AG04450 (cell line): ENCODE measurements at regions not wholly inside any gene's neighbourhood (a gene's known extent, or its start where the extent isn't known, plus 50 kb on each side); places are given as distances from the start of the nearest gene placed in this dataset.

Experiments
- CTCF ChIA-PET: fragments of 300-600, 350-600 bp; formaldehyde crosslinking; extraction: SDS; loops from one replicate; lab custom pipeline; 2022; ENCODE audit warnings: antibody characterized with exemption, inconsistent platforms; lab: Charles Lee
- POLR2A ChIA-PET: fragments of 350-600 bp; formaldehyde crosslinking; extraction: SDS; loops from one replicate; lab custom pipeline; 2021; ENCODE audit warnings: antibody characterized with exemption, inconsistent platforms; lab: Yijun Ruan, JAX
- DNase-seq: peaks from one replicate; pipeline ENCODE4 v3.0.0-alpha.2; 2011; ENCODE audit warnings: low read depth, low spot score
- H3K27ac ChIP-seq: one replicate; pipeline ENCODE4 v1.5.1; 2012; ENCODE audit warnings: low read depth, low read length, control low read depth
- H3K27me3 ChIP-seq: one replicate; pipeline ENCODE4 v1.6.0; 2012; ENCODE audit warnings: low read length; ENCODE audit not compliant: control insufficient read depth, insufficient read depth
- H3K4me3 ChIP-seq: 2 replicates; pipeline ENCODE4 v1.5.1; 2011; ENCODE audit warnings: mild to moderate bottlenecking, low read depth, low read length, control low read depth
- H3K9me3 ChIP-seq: 2 replicates; pipeline ENCODE4 v1.5.1; 2012; ENCODE audit warnings: low read length; ENCODE audit not compliant: control insufficient read depth, insufficient read depth
- TF ChIP-seq, protein P1 (sequence below): IDR thresholded peaks from 2 replicates; pipeline ENCODE4 v1.5.1; 2011; ENCODE audit warnings: low read depth, low read length, control low read depth, inconsistent platforms

- CTCF ChIA-PET = no interaction called here
Measured at GRCh38 chr5:99636663-99637062, 707.9 kb upstream of the CHD1 start.

GRCh38 chr5:99621772-99622681 lies 693.2 kb upstream of the CHD1 start:
- no peak overlapping the region for H3K4me3 ChIP-seq
- no peak overlapping the region for H3K27ac ChIP-seq
- ChIA-PET POLR2A (no interaction called here), CTCF (no interaction called here)
- no peak for DNase-seq
- H3K9me3 ChIP-seq = no peaks in the 10 kb centered on the region
- TF ChIP-seq, protein P1, sequence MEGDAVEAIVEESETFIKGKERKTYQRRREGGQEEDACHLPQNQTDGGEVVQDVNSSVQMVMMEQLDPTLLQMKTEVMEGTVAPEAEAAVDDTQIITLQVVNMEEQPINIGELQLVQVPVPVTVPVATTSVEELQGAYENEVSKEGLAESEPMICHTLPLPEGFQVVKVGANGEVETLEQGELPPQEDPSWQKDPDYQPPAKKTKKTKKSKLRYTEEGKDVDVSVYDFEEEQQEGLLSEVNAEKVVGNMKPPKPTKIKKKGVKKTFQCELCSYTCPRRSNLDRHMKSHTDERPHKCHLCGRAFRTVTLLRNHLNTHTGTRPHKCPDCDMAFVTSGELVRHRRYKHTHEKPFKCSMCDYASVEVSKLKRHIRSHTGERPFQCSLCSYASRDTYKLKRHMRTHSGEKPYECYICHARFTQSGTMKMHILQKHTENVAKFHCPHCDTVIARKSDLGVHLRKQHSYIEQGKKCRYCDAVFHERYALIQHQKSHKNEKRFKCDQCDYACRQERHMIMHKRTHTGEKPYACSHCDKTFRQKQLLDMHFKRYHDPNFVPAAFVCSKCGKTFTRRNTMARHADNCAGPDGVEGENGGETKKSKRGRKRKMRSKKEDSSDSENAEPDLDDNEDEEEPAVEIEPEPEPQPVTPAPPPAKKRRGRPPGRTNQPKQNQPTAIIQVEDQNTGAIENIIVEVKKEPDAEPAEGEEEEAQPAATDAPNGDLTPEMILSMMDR = no peak
- H3K27me3 ChIP-seq = no peaks in the 10 kb centered on the region

More at GRCh38 chr5:99636663-99637062, 707.9 kb upstream of the CHD1 start:
- Histone ChIP-seq H3K4me3 (no peak overlapping the region), H3K27me3 (no peaks in the 10 kb centered on the region), H3K27ac (no peak overlapping the region), H3K9me3 (no peaks in the 10 kb centered on the region)
- TF ChIP-seq, protein P1 = no peak
- POLR2A ChIA-PET = no interaction called here
- DNase-seq = no peak

- no peak overlapping the region for H3K4me3 ChIP-seq
- no peaks in the 10 kb centered on the region for H3K27me3 ChIP-seq
- TF ChIP-seq, protein P1 = no peak
- DNase-seq = no peak
- ChIA-PET CTCF (no interaction called here), POLR2A (no interaction called here)
- no peak overlapping the region for H3K27ac ChIP-seq
- H3K9me3 ChIP-seq = no peaks in the 10 kb centered on the region
Measured at GRCh38 chr5:99617335-99617734, 688.5 kb upstream of the CHD1 start.

DNA sequence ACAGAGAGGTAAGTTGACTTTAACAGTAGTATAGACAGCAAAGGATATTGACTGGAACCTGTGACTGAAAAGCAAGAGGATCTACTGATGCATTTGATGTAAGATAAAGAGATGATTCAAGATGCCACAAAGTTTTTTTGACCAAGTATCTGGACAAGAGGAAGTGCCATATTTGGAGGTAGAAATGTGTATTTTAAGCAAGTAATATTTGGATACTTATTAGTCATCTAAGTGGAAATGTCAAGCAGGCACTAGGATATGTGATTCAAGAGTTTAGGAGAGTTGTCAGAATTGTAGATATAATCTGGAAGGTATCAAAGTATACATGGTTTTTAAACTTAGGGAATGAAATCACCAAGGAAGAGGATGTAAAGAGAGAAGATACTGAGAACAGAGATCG lies 686.1 kb upstream of the CHD1 start:
- Histone ChIP-seq H3K9me3 (no peaks in the 10 kb centered on the region), H3K4me3 (no peak overlapping the region), H3K27me3 (no peaks in the 10 kb centered on the region), H3K27ac (no peak overlapping the region)
- no peak for DNase-seq
- ChIA-PET POLR2A (no interaction called here), CTCF (no interaction called here)
- TF ChIP-seq, protein P1 = no peak

DNA sequence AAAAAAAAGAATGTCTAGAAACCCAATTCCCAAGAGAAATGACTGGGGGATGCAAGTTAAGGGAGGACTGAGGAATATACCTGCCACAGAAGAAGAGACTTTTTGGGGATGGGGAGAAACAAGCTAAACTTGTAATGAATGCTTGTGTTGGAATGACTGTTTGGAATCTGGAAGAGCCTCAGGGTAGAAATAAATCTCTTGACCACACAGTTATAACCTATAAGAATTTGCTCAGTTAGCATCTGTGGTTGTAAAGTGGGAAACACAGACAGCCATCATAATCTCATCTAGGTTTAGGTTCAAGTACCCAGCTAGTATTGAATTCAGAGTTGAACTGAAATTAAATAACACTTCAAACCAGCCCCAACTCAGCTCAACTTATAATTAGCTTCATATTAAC lies 678.3 kb upstream of the CHD1 start:
- TF ChIP-seq, protein P1 = no peak
- Histone ChIP-seq H3K9me3 (no peaks in the 10 kb centered on the region), H3K4me3 (no peak overlapping the region), H3K27ac (no peak overlapping the region), H3K27me3 (no peaks in the 10 kb centered on the region)
- DNase-seq = no peak
- POLR2A ChIA-PET = no interaction called here
- CTCF ChIA-PET = no interaction called here
